HUDEP-2 (cell line): ENCODE measurements at regions not wholly inside any gene's neighbourhood (a gene's known extent, or its start where the extent isn't known, plus 50 kb on each side); places are given as distances from the start of the nearest gene placed in this dataset.

ENCODE experiments used
- DNase-seq, 76 experiments: peaks; one replicate each; lab custom pipeline; 2025; ENCODE audit not compliant: unreplicated experiment in 76 of 76; lab: John Stamatoyannopoulos, UW

GRCh38 chr3:194246709-194247349 lies 104.3 kb downstream of the CPN2 start:
- no peak for DNase-seq

GRCh38 chr3:194247350-194247740 lies 103.8 kb downstream of the CPN2 start:
- no peak for DNase-seq

GRCh38 chr3:194249323-194250097 lies 101.6 kb downstream of the CPN2 start:
- no peak for DNase-seq

- no peak for DNase-seq
These were observed 100.8 kb downstream of the CPN2 start for GRCh38 chr3:194250098-194251002.

- DNase-seq: no peak
These were observed 100.1 kb downstream of the CPN2 start for GRCh38 chr3:194251007-194251406.

- no peak for DNase-seq
These were observed 99.7 kb downstream of the CPN2 start for GRCh38 chr3:194251461-194251860.

GRCh38 chr3:194251891-194252560 lies 99.1 kb downstream of the CPN2 start:
- DNase-seq: no peak

- no peak for DNase-seq
These were observed 97.9 kb downstream of the CPN2 start for GRCh38 chr3:194253270-194253669.

- no peak for DNase-seq
These were observed 97.1 kb downstream of the CPN2 start for GRCh38 chr3:194254040-194254439.

- peak in 75 of 76 experiments; percentile 61 to 99 (median 95) for DNase-seq
These were observed 95.7 kb downstream of the CPN2 start for GRCh38 chr3:194255252-194256039.

- peak in 55 of 76 experiments; percentile 7 to 74 (median 35) for DNase-seq
These were observed 94.8 kb downstream of the CPN2 start for GRCh38 chr3:194256040-194256945.

GRCh38 chr3:194257151-194257621 lies 93.9 kb downstream of the CPN2 start:
- DNase-seq: peak in 1 of 76 experiments; percentile 17

- DNase-seq: no peak
These were observed 93.0 kb downstream of the CPN2 start for GRCh38 chr3:194257916-194258668.

GRCh38 chr3:194259982-194260766 lies 91.0 kb downstream of the CPN2 start:
- DNase-seq: no peak

- DNase-seq: no peak
These were observed 89.5 kb downstream of the CPN2 start for GRCh38 chr3:194261581-194262063.

GRCh38 chr3:194262176-194262924 lies 88.8 kb downstream of the CPN2 start:
- no peak for DNase-seq
